Colonic mucosa (tissue), 4 donors: ENCODE measurements at regions not wholly inside any gene's neighbourhood (a gene's known extent, or its start where the extent isn't known, plus 50 kb on each side); places are given as distances from the start of the nearest gene placed in this dataset.
"Not testable (repeated sequence)": the region's sequence is repeated elsewhere in the genome, so short reads cannot be mapped to it uniquely, and the experiment has no call there.

Experiments
- DNase-seq: peaks from one replicate; pipeline ENCODE4 v3.0.0-alpha.2; 2020
- H3K27ac ChIP-seq: fragments of 200-600 bp; one replicate; pipeline ENCODE4 v1.8.0; 2021
- H3K27me3 ChIP-seq: fragments of 200-600 bp; one replicate; pipeline ENCODE4 v1.8.0; 2021
- H3K36me3 ChIP-seq: fragments of 200-600 bp; one replicate; pipeline ENCODE4 v1.8.0; 2021
- H3K4me1 ChIP-seq: fragments of 200-600 bp; one replicate; pipeline ENCODE4 v1.8.0; 2021; ENCODE audit warnings: mild to moderate bottlenecking
- H3K4me3 ChIP-seq: fragments of 200-600 bp; one replicate; pipeline ENCODE4 v1.8.0; 2021
- H3K9ac ChIP-seq, 2 donors: one replicate each; pipeline ENCODE4 v1.7.0; 2013; ENCODE audit warnings: control low read depth in 2 of 2, low read depth in 2 of 2, low read length in 2 of 2
- H3K9me3 ChIP-seq: fragments of 200-600 bp; one replicate; pipeline ENCODE4 v1.8.0; 2021
- intact Hi-C: fragments of 100-400 bp; cut with DNase I; formaldehyde crosslinking; loops from one replicate; pipeline ENCODE4 v1.14.1; 2022
- TF ChIP-seq, protein P1 (sequence below): fragments of 200-600 bp; IDR thresholded peaks from one replicate; pipeline ENCODE4 v1.8.0; 2022; ENCODE audit warnings: antibody characterized with exemption, mild to moderate bottlenecking
- donor health status: healthy.
- donor health status: DM: no; HTN: no; CAD: no.
- donor health status: DM: no; HTN: no; CAD: no.

DNA sequence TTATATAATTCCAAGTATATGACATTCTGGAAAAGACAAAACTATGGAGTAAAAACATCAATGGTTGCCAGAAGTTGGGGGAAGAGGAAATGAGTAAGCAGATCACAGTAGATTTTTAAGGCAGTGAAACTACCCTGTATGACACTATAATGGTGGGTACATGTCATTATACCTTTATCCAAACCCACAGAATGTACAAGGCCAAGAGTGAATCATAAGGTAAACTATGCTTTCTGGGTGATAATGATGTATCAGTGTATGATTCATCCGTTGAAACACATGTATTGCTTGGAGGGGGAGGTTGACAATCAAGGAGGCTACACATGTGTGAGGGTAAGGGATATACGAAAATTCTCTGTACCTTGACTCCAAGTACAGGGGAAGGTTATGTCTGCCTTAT is 862.7 kb downstream of the PLA2G4A start:
- Histone ChIP-seq H3K27ac (no peak overlapping the region), H3K27me3 (no peaks in the 10 kb centered on the region), H3K4me3 (no peak overlapping the region), H3K9ac (no peak overlapping the region), H3K9me3 (no peaks in the 10 kb centered on the region), H3K36me3 (no peaks in the 10 kb centered on the region), H3K4me1 (no peaks in the 10 kb centered on the region)
- no peak for DNase-seq
- intact Hi-C loops = no loop called here
- TF ChIP-seq, protein P1, sequence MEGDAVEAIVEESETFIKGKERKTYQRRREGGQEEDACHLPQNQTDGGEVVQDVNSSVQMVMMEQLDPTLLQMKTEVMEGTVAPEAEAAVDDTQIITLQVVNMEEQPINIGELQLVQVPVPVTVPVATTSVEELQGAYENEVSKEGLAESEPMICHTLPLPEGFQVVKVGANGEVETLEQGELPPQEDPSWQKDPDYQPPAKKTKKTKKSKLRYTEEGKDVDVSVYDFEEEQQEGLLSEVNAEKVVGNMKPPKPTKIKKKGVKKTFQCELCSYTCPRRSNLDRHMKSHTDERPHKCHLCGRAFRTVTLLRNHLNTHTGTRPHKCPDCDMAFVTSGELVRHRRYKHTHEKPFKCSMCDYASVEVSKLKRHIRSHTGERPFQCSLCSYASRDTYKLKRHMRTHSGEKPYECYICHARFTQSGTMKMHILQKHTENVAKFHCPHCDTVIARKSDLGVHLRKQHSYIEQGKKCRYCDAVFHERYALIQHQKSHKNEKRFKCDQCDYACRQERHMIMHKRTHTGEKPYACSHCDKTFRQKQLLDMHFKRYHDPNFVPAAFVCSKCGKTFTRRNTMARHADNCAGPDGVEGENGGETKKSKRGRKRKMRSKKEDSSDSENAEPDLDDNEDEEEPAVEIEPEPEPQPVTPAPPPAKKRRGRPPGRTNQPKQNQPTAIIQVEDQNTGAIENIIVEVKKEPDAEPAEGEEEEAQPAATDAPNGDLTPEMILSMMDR = no peak

DNA sequence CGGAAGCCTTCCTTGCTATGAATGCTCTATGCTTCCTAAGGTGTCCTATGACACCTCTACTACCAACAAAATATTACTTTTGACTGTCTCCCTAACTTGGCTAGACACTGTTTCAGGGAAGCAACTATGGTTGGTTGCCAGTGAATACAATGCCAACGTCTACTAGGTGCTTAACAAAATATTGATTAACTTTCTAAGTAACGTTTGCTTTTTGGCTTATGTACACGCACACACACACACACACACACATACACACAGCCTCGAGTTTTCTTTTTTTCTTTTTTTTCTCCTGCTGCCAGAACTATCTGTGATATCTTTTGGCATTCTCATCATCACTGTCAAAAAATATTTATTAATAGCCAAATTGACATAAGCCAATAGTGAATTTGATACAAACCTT is 864.0 kb downstream of the PLA2G4A start:
- H3K4me3 ChIP-seq = no peak overlapping the region
- intact Hi-C loops = no loop called here
- TF ChIP-seq, protein P1 = no peak
- H3K27me3 ChIP-seq = no peaks in the 10 kb centered on the region
- no peak for DNase-seq
- H3K9ac ChIP-seq = no peak overlapping the region
- H3K4me1 ChIP-seq = no peaks in the 10 kb centered on the region
- no peaks in the 10 kb centered on the region for H3K9me3 ChIP-seq
- no peaks in the 10 kb centered on the region for H3K36me3 ChIP-seq
- no peak overlapping the region for H3K27ac ChIP-seq

DNA sequence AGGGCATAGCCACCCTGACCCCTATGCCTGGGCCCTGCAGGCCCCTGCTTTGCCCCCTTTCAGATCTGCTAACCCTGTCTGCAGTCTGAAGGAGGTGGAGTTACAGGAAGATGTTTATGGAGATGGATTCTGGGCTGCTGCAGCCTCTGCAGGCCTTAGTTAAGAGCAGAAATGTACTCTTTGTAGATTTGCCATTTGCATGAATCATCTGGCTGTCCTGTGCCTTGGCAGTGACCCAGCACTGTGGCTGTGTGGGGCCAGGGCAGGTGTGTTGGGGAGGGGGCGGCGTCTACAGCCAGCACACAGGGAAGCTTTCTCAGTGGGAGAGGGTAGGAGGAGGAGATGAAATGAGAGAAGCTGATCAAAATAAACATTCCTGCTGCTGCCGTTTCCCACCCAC is 867.3 kb downstream of the PLA2G4A start:
- H3K4me3 ChIP-seq = no peak overlapping the region
- TF ChIP-seq, protein P1 = no peak
- H3K9ac ChIP-seq = no peak overlapping the region
- no peak overlapping the region for H3K27ac ChIP-seq
- no peaks in the 10 kb centered on the region for H3K27me3 ChIP-seq
- intact Hi-C loops = no loop called here
- no peaks in the 10 kb centered on the region for H3K36me3 ChIP-seq
- H3K4me1 ChIP-seq = no peaks in the 10 kb centered on the region
- DNase-seq = no peak
- no peaks in the 10 kb centered on the region for H3K9me3 ChIP-seq

DNA sequence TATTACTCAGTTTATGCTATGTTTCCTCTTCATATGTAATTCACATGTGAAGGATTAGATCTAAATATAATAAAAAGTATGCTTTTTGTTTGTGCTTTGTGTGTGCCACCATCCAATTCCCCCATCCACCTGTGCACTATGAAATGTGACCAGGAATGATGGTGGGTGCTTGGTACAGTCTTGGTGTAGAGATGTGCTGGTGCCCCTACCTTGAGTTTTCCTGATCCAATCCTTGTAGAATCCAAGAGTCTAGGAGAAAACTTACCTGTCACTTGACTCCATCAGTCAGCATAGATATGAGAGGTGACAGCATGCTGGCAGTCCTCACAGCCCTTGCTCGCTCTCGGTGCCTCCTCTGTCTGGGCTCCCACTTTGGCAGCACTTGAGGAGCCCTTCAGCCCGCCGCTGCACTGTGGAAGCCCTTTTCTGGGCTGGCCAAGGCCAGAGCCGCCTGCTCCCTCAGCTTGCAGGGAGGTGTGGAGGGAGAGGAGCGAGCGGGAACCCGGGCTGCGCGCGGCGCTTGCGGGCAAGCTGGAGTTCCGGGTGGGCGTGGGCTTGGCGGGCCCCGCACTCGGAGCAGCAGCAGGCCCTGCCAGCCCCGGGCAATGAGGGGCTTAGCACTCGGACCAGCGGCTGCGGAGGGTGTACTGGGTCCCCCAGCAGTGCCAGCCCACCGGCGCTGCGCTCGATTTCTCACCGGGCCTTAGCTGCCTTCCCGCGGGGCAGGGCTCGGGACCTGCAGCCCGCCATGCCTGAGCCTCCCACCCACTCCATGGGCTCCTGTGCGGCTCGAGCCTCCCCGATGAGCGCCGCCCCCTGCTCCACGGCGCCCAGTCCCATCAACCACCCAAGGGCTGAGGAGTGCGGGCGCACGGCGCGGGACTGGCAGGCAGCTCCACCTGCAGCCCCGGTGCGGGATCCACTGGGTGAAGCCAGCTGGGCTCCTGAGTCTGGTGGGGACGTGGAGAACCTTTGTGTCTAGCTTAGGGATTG is 874.7 kb downstream of the PLA2G4A start:
- H3K27ac ChIP-seq, H3K4me1 ChIP-seq, H3K9me3 ChIP-seq, H3K27me3 ChIP-seq, intact Hi-C loops, DNase-seq, H3K4me3 ChIP-seq, H3K9ac ChIP-seq, H3K36me3 ChIP-seq: not testable (repeated sequence)

DNA sequence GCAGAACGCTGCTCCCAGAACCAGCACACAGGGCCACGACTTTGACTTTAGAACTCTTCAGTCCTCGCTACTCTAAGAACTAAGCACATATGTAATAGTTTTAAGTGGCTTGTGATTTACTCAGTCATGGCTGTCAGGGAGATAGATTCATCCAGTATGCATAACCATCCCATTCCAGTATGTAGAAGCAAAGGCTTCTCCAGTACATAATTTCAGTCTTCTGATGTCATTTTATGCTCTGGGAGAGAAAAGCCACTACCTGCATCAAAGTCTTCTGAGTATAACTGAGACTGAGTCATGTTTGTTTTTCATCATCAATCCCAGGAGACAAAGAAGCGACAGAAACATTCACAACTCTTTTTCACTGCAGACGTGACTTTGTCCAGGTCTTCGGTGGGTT is 885.7 kb downstream of the PLA2G4A start:
- intact Hi-C loops = no loop called here
- TF ChIP-seq, protein P1 = no peak

DNA sequence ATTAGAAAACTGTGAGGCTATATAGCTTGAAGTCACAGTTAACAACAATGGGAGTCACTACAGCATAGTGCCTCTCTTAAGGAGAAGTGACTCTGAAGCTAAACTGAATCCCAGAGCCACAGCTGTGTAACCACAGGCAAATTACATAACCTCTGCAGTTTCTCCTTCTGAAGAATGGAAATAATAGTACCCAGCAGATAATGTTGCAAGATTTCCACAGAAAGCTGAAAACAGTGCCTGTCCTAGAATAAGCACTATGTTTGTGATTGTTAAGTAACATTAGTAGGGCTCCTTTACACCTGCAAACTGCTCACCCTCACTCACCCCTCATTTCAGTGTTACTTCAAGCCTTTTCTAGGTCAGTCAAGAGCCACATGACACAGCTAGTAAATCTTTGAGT is 886.7 kb downstream of the PLA2G4A start:
- Histone ChIP-seq H3K9ac (no peak overlapping the region), H3K27ac (no peak overlapping the region), H3K27me3 (no peaks in the 10 kb centered on the region), H3K36me3 (no peaks in the 10 kb centered on the region), H3K9me3 (no peaks in the 10 kb centered on the region), H3K4me1 (no peaks in the 10 kb centered on the region), H3K4me3 (no peak overlapping the region)
- TF ChIP-seq, protein P1 = no peak
- DNase-seq = no peak
- intact Hi-C loops = no loop called here

More for the DNA sequence above, 885.7 kb downstream of the PLA2G4A start:
- Histone ChIP-seq H3K27me3 (no peaks in the 10 kb centered on the region), H3K9ac (no peak overlapping the region), H3K4me1 (no peaks in the 10 kb centered on the region), H3K36me3 (no peaks in the 10 kb centered on the region), H3K9me3 (no peaks in the 10 kb centered on the region), H3K4me3 (no peak overlapping the region), H3K27ac (no peak overlapping the region)
- no peak for DNase-seq
